ENCODE measurements at regions not wholly inside any gene's neighbourhood (a gene's known extent, or its start where the extent isn't known, plus 50 kb on each side); places are given as distances from the start of the nearest gene placed in this dataset.

DNA sequence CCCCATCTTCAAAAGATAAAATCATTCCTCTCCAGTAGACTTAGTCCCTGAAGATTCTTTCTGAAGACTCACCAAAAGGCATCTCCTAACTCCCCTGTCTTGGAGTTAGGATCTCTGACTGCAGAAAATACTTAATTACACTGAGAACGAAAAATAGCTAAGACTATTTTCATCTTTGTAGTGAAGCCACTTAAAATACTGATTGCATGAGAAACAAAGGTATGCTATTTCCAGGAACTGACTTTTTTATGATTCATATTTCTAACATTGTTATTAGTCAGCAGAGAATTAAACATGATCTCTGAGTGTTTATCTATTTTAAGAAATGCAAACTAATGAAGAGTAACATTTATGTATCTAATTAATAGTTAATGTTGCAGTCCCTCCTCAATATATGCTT, 71.8 kb upstream of the NR3C2 start:
- peaks cover 17% of the 10 kb centered on the region for H3K4me1 Mint-ChIP-seq
- no peak for ATAC-seq

DNA sequence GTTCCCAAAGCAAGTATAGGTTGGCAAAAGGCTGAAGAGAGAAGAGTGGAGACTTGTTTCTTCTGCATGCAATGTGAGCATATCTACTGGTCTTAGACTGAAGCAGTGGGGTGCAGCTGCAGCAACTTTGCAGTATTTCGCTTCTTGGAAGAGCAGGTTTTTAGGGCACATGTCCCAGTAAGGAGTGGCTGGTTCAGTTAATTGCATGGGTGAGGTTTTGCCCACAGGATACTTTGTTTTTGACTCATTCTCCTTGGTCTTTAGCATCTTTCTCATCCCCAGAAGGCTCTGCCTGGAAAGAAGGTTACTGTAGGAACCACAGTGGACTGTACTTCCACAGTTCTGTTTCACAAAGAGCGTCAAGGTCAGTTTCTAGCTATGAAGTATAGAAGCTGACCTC, 68.0 kb upstream of the NR3C2 start:
- Mint-ChIP-seq H3K36me3 (no peaks in the 10 kb centered on the region), H3K4me3 (no peak overlapping the region), H3K27ac (no peak overlapping the region), H3K27me3 (no peaks in the 10 kb centered on the region), H3K4me1 (peaks cover 17% of the 10 kb centered on the region), H3K9me3 (ENCODE audit: low read depth) (no peaks in the 10 kb centered on the region)
- no peak for DNase-seq
- CTCF ChIA-PET, result no interaction called here
- ATAC-seq, result no peak

More for the DNA sequence above, 71.8 kb upstream of the NR3C2 start:
- Mint-ChIP-seq H3K4me3 (no peak overlapping the region), H3K36me3 (no peaks in the 10 kb centered on the region), H3K27ac (no peak overlapping the region), H3K9me3 (ENCODE audit: low read depth) (no peaks in the 10 kb centered on the region), H3K27me3 (peaks cover 2% of the 10 kb centered on the region)
- CTCF ChIA-PET, result no interaction called here
- DNase-seq, result no peak

DNA sequence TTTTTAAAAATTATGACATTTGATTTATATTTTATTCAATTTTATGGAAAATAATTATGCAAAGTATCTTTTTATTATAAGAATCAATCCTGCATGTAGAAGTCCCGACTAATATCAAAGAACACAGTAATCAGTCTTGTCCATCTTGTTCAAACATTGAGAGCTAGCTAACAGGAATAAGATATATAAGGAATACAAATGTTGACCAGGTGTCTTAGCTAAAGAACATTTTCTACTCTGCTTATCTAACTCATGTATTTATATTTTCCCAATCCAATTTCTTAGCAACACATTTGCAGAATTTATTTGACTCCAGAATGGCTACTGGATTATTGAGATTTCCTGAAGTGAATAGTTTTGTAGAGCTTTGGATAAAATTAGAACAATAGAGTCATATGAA, 61.5 kb upstream of the NR3C2 start:
- Mint-ChIP-seq H3K27me3 (peaks cover 3% of the 10 kb centered on the region), H3K4me1 (no peaks in the 10 kb centered on the region), H3K27ac (no peak overlapping the region), H3K36me3 (no peaks in the 10 kb centered on the region), H3K9me3 (ENCODE audit: low read depth) (no peaks in the 10 kb centered on the region), H3K4me3 (no peak overlapping the region)
- DNase-seq (no peak), ATAC-seq (no peak)
- CTCF ChIA-PET, result no interaction called here

GRCh38 chr4:148497258-148497657, 55.0 kb upstream of the NR3C2 start:
- CTCF ChIA-PET, result no interaction called here
- no peaks in the 10 kb centered on the region for H3K36me3 Mint-ChIP-seq
- DNase-seq (no peak), ATAC-seq (no peak)
- H3K4me3 Mint-ChIP-seq, result no peak overlapping the region
- H3K27me3 Mint-ChIP-seq, result peaks cover 3% of the 10 kb centered on the region
- no peak overlapping the region for H3K27ac Mint-ChIP-seq
- no peaks in the 10 kb centered on the region for H3K9me3 Mint-ChIP-seq (ENCODE audit: low read depth)
- H3K4me1 Mint-ChIP-seq, result no peaks in the 10 kb centered on the region

DNA sequence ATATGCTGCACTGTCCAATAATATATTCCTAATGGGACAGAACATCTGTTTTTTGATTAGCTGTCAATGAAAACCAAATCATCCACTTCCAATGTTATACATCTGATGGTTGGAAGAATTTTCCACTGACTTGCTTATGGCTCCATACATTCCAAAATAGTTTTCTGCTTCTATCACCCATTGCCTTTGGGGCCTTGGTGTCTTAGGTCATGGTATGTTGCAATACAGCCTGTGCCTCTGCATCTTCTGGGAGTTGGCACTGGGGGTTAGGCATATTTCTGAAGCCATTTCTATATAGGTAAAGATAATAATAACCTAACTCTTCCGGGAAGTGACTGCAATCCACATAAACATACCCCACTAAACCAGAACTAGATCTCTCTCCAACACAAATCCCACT, 53.2 kb upstream of the NR3C2 start:
- DNase-seq, result no peak
- no peak overlapping the region for H3K27ac Mint-ChIP-seq
- H3K36me3 Mint-ChIP-seq, result no peaks in the 10 kb centered on the region
- no peaks in the 10 kb centered on the region for H3K4me1 Mint-ChIP-seq
- peaks cover 3% of the 10 kb centered on the region for H3K27me3 Mint-ChIP-seq
- CTCF ChIA-PET, result no interaction called here
- no peak overlapping the region for H3K4me3 Mint-ChIP-seq
- no peaks in the 10 kb centered on the region for H3K9me3 Mint-ChIP-seq (ENCODE audit: low read depth)
- no peak for ATAC-seq

Measured in activated CD8-positive, alpha-beta memory T cell treated with anti-CD3 and anti-CD28 coated beads, Interleukin-2, amount 10 ng/mL, durations not matched to agents 7 days and 5 days (primary cell).